ENCODE measurements at regions not wholly inside any gene's neighbourhood (a gene's known extent, or its start where the extent isn't known, plus 50 kb on each side); places are given as distances from the start of the nearest gene placed in this dataset.

DNA sequence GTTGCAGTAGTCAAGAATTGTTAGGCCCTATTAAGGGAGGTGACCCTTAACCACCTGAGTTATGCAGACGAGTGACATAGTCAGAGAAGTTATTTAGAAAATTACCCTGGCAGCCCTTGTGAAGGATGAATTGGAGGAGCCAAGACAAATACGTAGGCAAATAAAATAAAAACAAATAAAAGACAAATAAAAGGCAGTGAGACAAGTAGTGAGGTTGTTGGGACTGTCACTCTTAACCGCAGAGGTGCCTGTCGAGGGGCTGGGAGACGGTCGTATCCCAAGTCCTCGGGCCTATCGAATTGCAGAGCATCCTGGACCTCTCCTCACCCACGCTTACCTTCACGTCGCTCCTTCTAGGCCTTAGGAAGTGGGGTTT, 58.0 kb upstream of the ZC4H2 start:
- TF ChIP-seq POLR2A (IDR thresholded peaks at IDR 0.05) (no peak), CTCF (IDR thresholded peaks at IDR 0.05) (no peak)
